ENCODE measurements at regions not wholly inside any gene's neighbourhood (a gene's known extent, or its start where the extent isn't known, plus 50 kb on each side); places are given as distances from the start of the nearest gene placed in this dataset.

DNA sequence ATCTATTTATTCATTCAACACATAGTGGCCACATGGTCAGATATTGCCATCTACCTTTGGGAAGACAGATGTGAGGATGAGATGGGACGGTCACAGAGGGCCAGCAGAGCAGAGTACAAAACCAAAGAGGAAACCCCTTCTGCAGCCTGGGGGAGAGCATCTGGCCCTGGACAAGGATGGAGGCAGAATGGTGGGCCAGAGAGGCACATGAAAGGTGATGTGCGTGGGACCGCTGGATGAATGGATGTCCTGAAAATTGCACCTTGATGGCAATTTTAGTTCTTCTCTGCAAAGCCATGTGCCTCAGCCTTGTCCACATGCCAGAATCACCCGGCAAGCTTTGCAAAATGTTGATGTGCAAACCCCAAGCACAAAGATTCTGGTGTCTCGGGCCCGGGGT, 77.4 kb upstream of the CD93 start:
- TF ChIP-seq, protein P1, sequence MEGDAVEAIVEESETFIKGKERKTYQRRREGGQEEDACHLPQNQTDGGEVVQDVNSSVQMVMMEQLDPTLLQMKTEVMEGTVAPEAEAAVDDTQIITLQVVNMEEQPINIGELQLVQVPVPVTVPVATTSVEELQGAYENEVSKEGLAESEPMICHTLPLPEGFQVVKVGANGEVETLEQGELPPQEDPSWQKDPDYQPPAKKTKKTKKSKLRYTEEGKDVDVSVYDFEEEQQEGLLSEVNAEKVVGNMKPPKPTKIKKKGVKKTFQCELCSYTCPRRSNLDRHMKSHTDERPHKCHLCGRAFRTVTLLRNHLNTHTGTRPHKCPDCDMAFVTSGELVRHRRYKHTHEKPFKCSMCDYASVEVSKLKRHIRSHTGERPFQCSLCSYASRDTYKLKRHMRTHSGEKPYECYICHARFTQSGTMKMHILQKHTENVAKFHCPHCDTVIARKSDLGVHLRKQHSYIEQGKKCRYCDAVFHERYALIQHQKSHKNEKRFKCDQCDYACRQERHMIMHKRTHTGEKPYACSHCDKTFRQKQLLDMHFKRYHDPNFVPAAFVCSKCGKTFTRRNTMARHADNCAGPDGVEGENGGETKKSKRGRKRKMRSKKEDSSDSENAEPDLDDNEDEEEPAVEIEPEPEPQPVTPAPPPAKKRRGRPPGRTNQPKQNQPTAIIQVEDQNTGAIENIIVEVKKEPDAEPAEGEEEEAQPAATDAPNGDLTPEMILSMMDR (IDR thresholded peaks at IDR 0.05; ENCODE audit: insufficient read depth, low read depth, low read length) = no peak
- no peak for TF ChIP-seq EZH2 (IDR thresholded peaks at IDR 0.05; ENCODE audit: insufficient read depth, low read length)
